Stimulated activated CD4-positive, alpha-beta T cell treated with anti-CD3 and anti-CD28 coated beads, Interleukin-4, amount 100 ng/mL, for 48 hours (primary cell): ENCODE measurements at regions not wholly inside any gene's neighbourhood (a gene's known extent, or its start where the extent isn't known, plus 50 kb on each side); places are given as distances from the start of the nearest gene placed in this dataset.
"Not testable (repeated sequence)": the region's sequence is repeated elsewhere in the genome, so short reads cannot be mapped to it uniquely, and the experiment has no call there.

Source experiments
- DNase-seq, 2 donors: peaks; one replicate each; pipeline ENCODE4 v3.0.0-alpha.2; 2020; ENCODE audit warnings: low read depth in 2 of 2

DNA sequence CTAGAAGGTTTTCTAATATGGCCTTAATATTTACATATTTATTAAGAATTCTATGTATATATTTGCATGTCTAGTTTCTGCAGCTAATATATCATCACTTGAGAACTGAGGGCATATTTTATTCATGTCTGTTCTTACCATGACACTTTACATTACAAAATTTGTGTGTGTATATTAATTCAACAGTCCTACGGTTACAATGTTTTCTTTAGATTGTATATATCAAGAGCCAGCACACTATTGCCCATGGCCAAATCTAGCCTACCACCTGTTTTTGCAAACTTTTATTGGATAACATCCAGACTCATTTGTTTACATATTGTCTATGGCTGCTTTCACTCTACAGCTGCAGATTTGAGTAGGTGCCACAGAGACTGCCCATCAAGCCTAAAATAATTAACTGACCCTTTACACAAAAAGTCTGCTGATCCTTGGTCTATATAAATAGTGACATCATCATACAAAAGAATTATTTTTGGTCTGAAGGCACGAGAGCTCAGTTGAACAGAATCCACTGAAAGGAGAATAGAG is 577.4 kb upstream of the PBX1 start:
- no peak for DNase-seq

DNA sequence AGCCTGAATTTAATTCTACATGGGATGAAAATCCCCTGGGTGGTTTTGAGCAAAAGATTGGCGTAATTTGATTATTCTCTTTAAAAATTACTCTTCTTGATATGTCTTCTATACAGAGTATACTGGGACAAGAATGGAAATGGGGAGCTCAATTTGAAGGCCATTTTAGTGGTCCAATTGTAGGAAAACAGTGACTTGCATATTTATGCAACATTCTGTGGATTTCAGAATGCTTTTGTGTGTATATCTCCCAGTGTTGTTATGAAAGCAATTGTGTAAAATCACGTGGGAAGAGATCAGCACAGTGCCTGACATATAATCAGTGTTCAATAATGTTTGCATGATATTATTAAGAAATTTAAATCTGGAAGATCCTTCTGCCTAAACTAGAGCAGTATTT is 575.9 kb upstream of the PBX1 start:
- DNase-seq, result no peak

DNA sequence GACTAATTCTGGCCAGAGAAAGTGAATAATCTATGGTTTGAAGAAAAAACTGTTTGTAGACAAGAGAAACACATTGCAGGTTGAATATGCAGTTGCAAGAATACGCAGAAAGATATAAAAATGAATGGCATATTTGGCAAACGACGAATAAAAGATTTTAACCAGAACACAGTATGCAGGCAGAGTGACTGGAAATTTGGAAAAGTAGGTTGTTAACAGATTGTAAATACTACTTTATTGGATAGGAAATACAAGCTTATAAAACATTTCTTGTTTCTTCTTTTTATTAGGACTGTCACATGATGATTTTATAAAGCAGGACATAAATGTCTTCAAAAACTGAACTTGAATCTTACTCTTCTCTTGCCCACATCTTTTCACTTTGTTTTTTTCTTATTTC is 573.3 kb upstream of the PBX1 start:
- no peak for DNase-seq

DNA sequence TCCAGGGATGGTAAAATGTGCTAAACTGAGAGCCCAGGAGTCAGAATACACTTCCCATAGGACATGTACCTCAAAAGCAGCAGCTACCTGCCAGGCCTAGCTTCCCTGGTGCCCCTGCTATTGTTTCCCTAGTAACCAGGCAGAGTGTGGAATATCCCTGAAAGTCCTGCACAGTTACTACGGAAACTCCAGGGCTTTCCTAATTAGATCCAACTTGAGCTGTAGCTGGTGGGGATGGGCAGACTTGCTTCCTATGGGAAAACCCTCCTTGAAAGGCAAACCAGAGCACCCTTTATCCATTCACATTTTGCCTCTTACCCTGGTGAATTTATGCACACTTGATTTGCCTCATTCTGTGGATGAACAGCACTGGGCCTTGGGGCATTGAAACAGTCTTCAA is 559.9 kb upstream of the PBX1 start:
- DNase-seq, result no peak

DNA sequence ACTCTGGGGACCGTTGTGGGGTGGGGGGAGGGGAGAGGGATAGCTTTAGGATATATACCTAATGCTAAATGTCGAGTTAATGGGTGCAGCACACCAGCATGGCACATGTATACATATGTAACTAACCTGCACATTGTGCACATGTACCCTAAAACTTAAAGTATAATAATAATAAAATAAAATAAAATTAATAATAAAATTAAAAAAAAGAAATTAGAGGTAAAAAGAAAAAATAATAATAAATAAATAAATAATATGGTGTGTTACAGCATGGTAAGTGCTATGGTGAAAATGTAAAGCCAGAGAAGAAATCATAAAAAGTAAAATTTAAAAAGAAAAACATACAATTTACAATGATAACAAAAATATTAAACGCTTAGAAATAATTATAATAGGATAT is 552.8 kb upstream of the PBX1 start:
- DNase-seq, result not testable (repeated sequence)

DNA sequence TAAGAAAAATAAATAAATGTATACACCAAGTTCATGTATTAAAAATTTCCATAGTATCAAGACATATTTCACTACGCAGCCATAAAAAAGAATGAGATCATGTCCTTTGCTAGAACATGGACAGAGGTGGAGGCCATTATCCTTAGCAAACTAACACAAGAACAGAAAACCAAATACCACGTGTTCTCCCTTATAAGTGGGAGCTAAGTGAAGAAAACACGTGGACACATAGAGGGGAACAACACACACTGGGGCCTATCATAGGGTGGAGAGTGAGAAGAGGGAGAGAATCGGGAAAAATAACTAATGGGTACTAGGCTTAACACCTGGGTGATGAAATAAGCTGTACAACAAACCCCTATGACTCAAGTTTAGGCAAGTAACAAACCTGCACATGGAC is 552.4 kb upstream of the PBX1 start:
- DNase-seq, result no peak

DNA sequence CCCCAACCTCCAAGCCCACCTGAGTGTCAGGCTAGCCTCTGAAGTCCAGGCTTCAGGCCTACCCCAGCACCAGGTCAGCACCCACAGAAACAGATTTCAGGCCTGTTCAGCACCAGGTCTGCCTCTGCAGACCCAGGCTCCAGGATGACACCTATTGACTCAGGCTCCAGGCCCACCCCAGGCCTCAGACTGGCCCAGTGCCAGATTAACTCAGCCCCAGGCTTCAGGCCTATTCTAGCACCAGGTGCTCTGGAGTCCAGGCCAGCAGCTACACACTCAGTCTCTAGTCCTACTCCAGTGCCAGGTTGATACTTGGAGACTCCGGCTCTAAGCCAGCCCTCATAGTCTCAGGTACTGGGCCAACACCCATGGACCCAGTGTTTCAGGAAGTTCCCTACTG is 541.7 kb upstream of the PBX1 start:
- DNase-seq, result no peak

DNA sequence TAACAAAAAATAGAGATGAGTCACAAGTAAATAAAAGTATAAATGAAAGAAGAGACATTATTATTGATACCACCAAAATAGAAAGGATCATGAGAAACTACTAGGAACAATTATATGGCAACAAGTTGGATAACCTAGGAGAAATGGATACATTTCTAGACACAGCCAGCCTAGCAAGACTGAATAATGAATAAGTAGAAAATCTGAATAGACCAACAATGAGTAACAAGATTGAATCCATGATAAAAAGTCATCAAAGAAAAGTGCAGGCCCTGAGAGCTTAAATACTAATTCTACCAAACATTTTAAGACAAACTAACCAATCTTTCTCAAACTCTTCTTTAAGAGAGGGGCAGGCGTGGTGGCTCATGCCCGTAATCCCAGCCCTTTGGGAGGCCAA is 538.6 kb upstream of the PBX1 start:
- no peak for DNase-seq

DNA sequence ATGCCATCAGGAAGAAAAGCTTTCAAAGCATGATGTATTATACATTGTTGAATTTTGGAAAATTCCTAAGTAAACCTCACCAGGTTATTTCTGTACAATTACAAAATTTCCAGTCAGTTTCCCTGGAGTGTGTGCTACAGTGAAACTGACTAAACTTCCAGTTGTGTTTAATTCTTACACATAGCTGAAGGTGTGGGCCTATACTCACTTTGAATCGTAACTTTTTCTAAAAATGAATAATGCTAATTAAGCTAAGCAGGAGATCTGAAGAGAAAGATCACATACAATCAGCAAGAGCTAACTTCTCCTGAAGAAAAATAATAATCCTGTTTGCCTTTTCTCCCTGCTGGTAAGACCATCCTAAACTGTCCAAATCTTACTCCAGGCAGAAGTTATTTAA is 537.2 kb upstream of the PBX1 start:
- DNase-seq, result no peak

DNA sequence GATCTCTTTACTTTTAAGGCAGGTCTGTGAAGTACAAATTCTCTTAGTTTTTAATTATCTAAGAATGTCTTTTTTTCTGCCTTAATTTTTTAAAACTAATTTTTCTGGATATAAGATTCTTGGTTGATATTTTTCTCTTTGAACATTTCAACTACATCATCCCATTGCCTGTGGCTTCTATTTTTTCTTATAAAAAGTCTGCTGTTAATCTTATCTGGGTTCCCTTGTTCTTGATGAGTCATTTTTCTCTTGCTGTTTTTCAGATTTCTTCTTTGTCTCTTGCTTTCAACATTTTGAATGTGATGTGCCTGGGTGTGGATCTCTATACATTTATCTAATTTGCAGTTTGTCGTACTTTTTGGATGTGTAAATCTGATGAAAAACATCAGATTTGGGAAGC is 525.2 kb upstream of the PBX1 start:
- DNase-seq, result no peak

DNA sequence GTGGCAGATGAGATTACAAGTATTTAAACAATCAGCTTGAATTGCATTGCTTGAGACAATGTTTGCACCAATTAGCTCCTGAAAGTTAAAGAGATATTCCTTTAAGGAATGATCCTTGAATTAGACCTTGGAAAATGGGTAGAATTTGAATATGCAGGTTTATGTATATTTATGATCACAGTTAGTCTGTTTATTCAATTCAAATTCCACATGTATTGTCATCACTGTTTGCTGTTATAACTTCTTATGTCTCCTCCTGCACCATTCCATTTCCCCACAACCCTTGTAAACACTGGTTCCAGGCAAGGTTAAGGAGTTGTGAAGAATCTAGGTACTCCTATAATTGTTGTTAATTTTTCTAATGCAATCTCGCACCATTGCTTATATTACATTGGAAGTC is 518.2 kb upstream of the PBX1 start:
- DNase-seq, result no peak

DNA sequence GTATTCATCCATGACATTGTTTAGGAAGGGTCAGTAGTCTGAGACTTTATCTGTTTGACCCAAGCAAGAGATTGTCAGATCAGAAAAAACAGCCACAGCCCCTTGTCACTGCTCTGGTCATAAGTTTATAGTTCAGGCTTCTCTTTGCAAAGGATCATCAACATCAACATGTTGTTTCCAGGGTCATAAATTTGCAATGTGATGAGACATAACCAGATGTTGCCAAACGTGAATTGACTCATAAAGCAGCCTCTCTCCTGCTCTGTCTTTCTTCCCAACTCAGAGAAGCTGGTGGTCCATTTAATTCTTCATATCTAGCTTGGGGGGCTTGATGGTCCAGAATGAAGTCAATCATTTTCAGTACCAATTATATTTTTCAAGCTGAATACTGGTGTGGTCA is 507.2 kb upstream of the PBX1 start:
- no peak for DNase-seq

DNA sequence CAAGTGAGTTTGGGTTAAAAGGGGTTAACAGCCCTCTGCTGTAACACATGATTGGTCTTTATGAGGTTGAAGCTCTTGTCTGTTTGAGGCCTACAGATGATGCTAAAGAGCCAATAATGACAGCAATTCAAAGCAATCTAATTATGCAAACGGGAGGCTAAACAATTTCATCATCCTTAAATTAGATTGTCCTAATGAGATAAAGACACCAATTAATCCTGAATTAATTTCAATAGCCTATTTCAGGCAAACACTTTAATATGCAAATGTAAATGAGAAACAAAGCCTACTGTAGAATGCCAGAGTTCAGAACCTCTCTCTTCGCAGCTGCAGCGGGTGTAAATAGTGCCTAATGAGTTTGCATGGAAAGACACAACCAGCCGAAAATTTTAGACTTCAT is 504.7 kb upstream of the PBX1 start:
- DNase-seq, result no peak

DNA sequence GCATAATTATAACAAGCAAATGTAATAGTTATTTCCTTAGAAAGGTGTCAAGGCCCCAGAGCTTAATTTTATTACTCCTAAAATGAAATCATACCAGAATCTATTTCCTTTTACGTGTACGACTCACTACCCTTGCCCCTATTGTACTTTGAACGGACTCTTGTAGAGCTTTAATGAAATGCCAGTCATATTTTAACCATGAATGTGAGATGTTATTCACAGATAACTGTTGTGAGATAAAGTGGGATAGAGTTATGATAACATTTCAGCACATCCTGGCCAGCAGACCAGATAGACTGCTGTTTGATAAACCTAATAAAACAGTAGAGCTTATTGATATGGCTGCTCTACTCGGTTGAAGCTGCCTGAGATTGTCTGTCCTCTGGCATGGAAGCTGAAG is 500.8 kb upstream of the PBX1 start:
- no peak for DNase-seq

DNA sequence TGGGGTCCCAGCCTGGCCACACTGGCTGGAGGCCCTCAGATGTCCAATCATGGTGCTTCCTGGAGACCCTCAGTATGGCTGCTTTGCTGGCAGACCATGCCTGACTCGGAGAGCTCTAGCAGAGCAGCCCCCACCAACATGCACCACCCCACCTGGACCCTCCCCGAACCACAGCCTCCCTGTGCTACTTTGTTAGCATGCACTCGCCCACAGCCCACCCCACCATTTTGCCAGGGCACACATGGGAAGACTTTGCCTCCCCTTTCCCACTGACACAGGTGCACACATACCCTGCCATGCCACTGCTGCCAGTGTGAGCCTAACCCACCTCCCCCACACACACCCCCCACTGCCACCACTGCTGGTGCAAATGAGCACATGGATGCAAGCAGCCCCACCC is 497.5 kb upstream of the PBX1 start:
- DNase-seq, result no peak

DNA sequence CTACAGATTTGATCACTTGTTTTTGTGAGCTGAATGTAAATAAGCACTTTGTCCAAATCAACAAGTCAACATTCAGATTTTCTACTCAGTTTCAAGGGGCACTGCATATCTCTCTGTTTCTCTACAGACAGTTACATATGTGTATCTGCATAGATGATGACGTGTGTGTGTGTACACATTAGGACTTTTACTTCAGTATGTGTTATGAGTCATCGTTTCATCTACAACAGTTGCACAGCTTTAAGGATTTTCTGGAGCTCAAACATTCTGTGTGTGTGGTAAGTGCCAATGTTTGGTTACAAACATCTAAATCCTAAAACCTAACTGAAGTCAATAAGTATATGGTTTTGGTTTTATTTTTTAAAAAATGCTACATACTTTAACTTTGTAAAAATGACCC is 494.5 kb upstream of the PBX1 start:
- no peak for DNase-seq

DNA sequence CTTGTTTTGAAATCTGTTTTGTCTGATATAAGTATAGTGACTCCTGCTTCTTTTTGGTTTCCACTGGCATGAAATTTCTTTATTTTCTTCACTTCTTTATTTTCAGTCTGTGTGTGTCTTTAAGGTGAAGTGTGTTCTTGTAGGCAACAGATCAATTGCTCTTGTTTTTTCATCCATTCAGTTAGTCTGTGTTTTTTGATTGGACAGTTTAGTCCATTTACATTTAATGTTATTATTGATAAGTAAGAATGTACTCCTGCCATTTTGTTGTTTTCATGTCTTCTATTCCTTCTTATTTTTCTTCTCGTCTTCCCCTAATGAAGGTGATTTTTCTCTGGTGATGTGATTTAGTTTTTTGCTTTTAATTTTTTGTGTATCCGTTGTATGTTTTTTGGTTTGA is 487.7 kb upstream of the PBX1 start:
- DNase-seq, result no peak

DNA sequence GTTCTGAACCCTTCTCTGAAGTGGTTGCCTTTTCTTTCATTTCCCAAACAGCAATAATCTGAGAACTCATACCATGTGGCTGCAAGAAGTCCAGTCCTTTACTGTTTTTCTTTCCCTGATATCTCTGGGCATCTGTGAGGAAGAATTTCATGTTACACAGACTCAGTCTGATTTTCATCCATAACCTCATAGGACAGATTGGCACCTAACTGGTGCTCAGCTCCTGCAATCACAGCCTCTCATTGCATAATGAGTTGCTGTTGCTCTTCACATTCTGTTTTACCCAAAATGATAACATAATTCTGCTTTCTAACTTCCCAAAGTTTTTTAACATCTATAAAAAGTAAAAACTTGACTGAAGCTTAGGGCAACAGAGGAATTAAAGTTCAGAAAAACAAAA is 472.2 kb upstream of the PBX1 start:
- DNase-seq, result no peak

DNA sequence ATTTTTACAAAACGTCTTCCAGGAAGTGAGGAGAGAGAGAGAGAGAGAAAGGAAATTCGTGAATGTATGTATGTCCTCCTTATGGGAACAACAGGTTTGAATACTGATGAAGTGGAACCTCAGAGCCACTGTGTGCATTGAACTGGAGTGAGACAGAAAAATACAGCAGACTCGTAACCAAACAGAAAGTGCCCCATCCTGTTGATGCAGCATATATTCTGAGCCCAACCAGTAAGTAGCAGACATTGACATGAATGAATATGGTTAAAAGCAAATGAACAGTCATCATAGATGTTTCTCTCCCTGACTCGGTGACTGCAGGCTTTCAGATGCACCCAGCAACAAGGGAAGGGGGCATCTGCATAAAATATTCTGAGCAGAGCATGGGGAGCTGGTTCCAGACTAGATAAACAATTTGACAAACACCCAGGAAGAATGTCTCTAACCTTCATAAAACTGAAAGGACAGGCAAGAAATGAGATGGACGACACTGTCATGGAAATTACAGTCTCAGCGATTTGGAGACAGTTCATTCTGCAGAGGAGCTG is 471.0 kb upstream of the PBX1 start:
- no peak for DNase-seq

DNA sequence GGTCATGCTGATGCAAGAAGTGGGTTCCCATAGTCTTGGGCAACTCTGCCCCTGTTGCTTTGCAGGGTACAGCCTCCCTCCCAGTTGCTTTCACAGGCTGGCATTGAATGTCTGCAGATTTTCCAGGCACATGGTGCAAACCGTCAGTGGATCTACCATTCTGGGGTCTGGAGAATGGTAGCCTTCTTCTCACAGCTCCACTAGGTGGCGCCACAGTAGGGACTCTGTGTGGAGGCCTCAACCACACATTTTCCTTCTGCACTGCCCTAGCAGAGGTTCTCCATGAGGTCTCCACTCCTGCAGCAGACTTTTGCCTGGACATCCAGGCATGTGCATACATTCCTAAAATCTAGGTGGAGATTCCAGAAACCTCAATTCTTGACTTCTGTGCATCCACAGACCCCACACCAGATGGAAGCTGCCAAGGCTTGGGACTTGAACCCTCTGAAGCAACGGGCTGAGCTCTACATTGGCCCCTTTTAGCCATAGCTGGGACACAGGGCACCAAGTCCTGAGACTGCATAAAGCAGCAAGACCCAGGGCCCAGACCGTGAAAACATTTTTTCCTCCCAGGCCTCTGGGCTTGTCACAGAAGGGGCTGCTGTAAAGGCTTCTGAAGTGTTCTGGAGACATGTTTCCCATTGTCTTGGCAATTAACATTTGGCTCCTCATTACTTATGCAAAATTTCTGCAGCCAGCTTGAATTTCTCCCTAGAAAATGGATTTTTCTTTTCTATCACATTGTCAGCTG is 466.2 kb upstream of the PBX1 start:
- no peak for DNase-seq

DNA sequence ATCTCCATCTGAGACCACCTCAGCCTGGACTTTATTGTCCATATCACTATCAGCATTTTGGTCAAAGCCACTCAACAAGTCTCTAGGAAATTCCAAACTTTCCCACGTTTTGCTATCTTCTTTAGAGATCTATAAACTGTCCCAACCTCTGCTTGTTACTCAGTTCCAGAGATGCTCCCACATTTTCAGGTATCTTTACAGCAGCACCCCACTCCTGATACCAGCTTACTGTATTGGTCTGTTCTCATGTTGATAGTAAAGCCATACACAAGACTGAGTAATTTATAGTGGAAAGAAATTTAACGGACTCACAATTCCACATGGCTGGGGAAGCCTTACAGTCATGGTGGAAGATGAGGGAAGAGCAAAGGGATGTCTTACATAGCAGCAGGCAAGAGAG is 465.4 kb upstream of the PBX1 start:
- no peak for DNase-seq

DNA sequence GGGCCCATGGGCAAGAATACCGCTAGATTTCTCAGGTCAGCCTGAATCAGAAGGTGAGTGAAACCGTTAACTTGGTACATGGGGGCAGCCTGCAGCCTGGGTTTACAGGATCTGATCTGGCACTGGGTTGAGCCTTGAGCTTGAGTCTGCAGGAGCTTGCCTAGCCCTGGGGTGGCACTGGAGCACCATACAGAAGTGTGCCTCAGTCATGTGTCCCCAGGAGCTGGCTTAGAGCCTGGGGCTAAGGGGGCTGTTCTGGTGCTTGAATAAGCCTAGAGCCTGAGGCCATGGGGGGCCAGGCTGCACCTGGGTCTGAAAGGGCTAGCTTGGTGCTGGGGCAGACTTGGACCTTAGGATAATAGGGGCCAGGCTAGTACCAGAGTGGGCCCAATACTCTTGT is 457.2 kb upstream of the PBX1 start:
- DNase-seq, result no peak

DNA sequence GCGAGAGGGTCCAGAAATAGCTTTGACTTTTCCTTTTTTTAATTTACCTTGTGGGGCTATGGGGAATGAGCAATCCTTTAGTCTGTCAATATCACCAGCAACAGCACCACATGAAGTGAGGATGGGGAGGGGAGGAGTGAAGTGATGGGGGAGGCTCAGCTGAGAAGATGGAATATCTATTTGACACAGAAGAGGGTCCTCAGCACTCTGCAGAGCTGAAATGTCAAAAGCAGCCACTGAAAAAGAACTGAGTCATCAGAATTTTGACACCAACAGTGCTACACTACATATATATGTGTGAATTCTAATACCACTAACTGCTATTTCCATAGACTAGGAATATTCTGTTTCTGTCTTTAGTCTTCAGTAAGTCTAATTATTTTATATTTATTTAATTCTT is 427.0 kb upstream of the PBX1 start:
- DNase-seq, result no peak
